GM19351 (cell line): ENCODE measurements at regions not wholly inside any gene's neighbourhood (a gene's known extent, or its start where the extent isn't known, plus 50 kb on each side); places are given as distances from the start of the nearest gene placed in this dataset.
A peak's percentile ranks its signal among the peaks of the same experiment; 100 is the strongest.

Experiments
- ATAC-seq: cut with Tn5 transposase; IDR thresholded peaks from one replicate; pipeline ENCODE4 v1.9.1; 2021; ENCODE audit warnings: mild to moderate bottlenecking, moderate library complexity; ENCODE audit not compliant: unreplicated experiment

DNA sequence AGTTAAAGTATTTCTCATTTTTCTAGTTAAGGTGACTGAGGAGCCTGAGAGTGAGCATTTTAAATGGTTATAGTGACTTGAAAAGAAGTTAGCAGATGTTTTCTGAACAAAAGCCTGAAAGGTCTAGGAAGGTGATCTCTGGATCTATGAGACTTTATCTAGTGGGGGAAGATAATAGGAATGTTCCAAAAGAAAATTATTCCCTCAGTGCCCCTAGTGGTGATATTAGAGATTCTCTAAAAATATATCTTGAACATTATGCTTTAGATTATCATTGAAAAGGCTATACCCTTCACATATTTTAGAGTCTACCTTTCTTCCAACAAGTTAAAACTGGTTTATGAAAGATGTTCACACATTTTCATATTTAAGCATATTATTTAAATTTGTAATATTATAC is 69.0 kb upstream of the SPANXN1 start:
- peak; percentile 48 for ATAC-seq

DNA sequence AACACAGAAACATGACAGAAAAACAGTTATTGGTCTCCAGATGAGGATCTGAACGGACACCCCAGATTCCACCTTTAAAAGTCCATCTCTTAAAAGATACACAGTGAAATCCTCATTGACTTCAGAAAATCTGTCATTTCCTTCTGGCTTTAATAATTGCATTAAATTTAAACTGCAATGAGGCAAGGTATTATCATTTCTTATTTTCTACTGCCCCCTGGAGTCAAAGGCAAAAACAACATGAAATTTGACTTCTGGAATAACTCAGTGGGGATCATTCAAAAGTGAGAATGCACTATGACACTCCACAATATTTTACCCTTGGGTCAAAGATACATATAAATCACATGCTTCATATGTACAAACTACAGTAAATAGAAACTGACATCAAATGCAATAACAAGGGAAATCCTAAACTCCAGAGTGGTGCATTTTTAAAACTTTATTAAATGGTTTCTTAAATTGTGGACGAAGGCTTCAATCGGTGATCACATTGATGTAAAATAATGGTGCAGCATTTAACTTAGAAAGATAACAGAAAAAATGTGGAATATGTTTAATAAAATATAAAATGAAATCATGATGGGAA is 56.4 kb upstream of the SPANXN1 start:
- peak; percentile 60 for ATAC-seq
